ENCODE measurements at regions not wholly inside any gene's neighbourhood (a gene's known extent, or its start where the extent isn't known, plus 50 kb on each side); places are given as distances from the start of the nearest gene placed in this dataset.

- TF ChIP-seq FOXS1 (CRISPR knock-in tag; IDR thresholded peaks at IDR 0.05) (no peak), TP53 (CRISPR knock-in tag; IDR thresholded peaks at IDR 0.05) (no peak)
Measured at GRCh38 chr1:90591970-90592356, 125.1 kb downstream of the BARHL2 start (continued).

- CTCF ChIA-PET: no interaction called here
- ATAC-seq (no peak), FAIRE-seq (no peak), DNase-seq (ENCODE audit: low read depth in 1 of 2, low spot score in 1 of 2) (no peak)
- H3K4me3 ChIP-seq: no peak overlapping the region
- H3K4me2 ChIP-seq: no peak overlapping the region
- TF ChIP-seq RFX5 (IDR thresholded peaks at IDR 0.05): no peak
- H3K4me1 ChIP-seq: no peaks in the 10 kb centered on the region
- no peak overlapping the region for H3K27ac ChIP-seq
- POLR2A ChIA-PET: no interaction called here
- no peaks in the 10 kb centered on the region for H3K9me3 ChIP-seq
- WGBS (ENCODE audit: missing lambda C conversion rate): 16% methylated on average over 8 of the region's 8 CpGs
Measured at GRCh38 chr1:90591355-90591969, 125.6 kb downstream of the BARHL2 start.

- CTCF ChIA-PET: interaction anchor here (0.6 to 1.4 kb wide), 2 partner anchors 31 to 261 kb away, joined by 4 to 5 read pairs; no protein-coding TSS in a partner anchor
- no peak for TF ChIP-seq EHF (CRISPR knock-in tag; IDR thresholded peaks at IDR 0.05)
- no peak for TF ChIP-seq TP53 (CRISPR knock-in tag; IDR thresholded peaks at IDR 0.05)
- TF ChIP-seq SREBF2 (IDR thresholded peaks at IDR 0.05): no peak
- TF ChIP-seq NR3C1 (IDR thresholded peaks at IDR 0.05): no peak
- no peak for TF ChIP-seq MYC (IDR thresholded peaks at IDR 0.05; ENCODE audit: borderline replicate concordance, low read length)
- no peak for TF ChIP-seq CBX8 (IDR thresholded peaks at IDR 0.05)
- TF ChIP-seq HES2 (IDR thresholded peaks at IDR 0.05): no peak
- TF ChIP-seq FOXS1 (CRISPR knock-in tag; IDR thresholded peaks at IDR 0.05): no peak
- no peak for TF ChIP-seq BHLHE40 (IDR thresholded peaks at IDR 0.05; ENCODE audit: low read depth, low read length)
- no peak for TF ChIP-seq FOSL2 (IDR thresholded peaks at IDR 0.05)
- TF ChIP-seq FOSL2 (CRISPR knock-in tag; IDR thresholded peaks at IDR 0.05): no peak
- no peak for TF ChIP-seq JUNB (IDR thresholded peaks at IDR 0.05)
- TF ChIP-seq BCL3 (IDR thresholded peaks at IDR 0.05): no peak
- ATAC-seq (no peak), FAIRE-seq (no peak), DNase-seq (ENCODE audit: low read depth in 1 of 2, low spot score in 1 of 2) (no peak)
- Histone ChIP-seq H3K9me3 (no peaks in the 10 kb centered on the region), H3K4me1 (no peaks in the 10 kb centered on the region), H3K4me3 (no peak overlapping the region), H3K27ac (no peak overlapping the region), H3K4me2 (no peak overlapping the region)
- 7% methylated on average over 3 of the region's 3 CpGs for WGBS (ENCODE audit: missing lambda C conversion rate)
- POLR2A ChIA-PET: no interaction called here
Measured at GRCh38 chr1:90580176-90580575, 136.9 kb downstream of the BARHL2 start.

DNA sequence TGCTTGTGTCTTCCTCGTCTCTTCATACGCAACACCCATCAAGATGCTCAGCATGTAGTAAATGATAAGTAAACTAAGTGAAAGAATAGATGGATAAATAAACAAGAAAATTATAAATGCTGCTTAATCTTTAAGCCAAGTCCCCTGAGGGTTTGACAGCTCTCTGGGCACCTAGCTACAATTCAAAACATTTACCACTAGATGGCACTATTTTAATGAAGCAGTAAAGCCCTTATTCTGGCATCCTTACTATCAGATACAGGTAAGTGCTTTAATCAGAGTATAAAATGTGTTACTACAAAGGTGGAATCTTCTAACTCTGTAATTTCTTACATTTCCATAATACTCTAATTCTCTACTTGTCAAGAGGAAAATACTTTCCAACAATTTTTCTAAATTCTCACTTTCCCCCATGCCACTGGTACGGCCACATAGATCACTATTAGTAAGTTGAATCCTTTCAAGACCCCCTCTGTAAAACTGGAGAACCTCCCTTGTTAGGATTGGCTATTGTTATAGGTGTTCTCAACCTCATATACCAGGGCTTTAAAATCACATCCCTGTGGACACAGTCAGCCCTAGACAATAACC, 137.8 kb downstream of the BARHL2 start:
- no peak for FAIRE-seq
- peak; percentile 24 to 27 for DNase-seq (ENCODE audit: low read depth in 1 of 2, low spot score in 1 of 2)
- Histone ChIP-seq H3K9me3 (no peaks in the 10 kb centered on the region), H3K4me2 (no peak overlapping the region), H3K27ac (no peak overlapping the region), H3K4me1 (no peaks in the 10 kb centered on the region), H3K4me3 (no peak overlapping the region)
- CTCF ChIA-PET: interaction anchor here (0.6 to 1.8 kb wide), 6 partner anchors 12 to 1432 kb away, joined by 3 to 6 read pairs (median 4); no protein-coding TSS in a partner anchor
- peak; percentile 74 to 82; a peak in 4 of 6 replicates for ATAC-seq
- POLR2A ChIA-PET: no interaction called here
- WGBS (ENCODE audit: missing lambda C conversion rate): 34% methylated on average over 3 of the region's 3 CpGs
- TF ChIP-seq TFCP2L1 (CRISPR knock-in tag; IDR thresholded peaks at IDR 0.05) (no peak), RCOR1 (IDR thresholded peaks at IDR 0.05; ENCODE audit: low read depth, low read length) (no peak), CBX2 (IDR thresholded peaks at IDR 0.05; ENCODE audit: borderline replicate concordance, low read depth) (no peak), HOXA7 (CRISPR knock-in tag; IDR thresholded peaks at IDR 0.05) (no peak), CHD2 (IDR thresholded peaks at IDR 0.05; ENCODE audit: low read length, partially characterized antibody) (no peak), FOSL2 (IDR thresholded peaks at IDR 0.05) (no peak), FOSL2 (CRISPR knock-in tag; IDR thresholded peaks at IDR 0.05) (no peak), HOXB5 (CRISPR knock-in tag; IDR thresholded peaks at IDR 0.05) (no peak), ESRRA (IDR thresholded peaks at IDR 0.05; ENCODE audit: borderline replicate concordance, low read length) (no peak), RAD21 (conservative IDR thresholded peaks at IDR 0.05 in 1 of 2, IDR thresholded peaks at IDR 0.05 in 1 of 2) (peak; percentile 48 to 49; a peak in 4 of 5 replicates), CTCF (IDR thresholded peaks at IDR 0.05) (peak; percentile 59), TP53 (CRISPR knock-in tag; IDR thresholded peaks at IDR 0.05) (no peak)
- TF ChIP-seq, protein P1, sequence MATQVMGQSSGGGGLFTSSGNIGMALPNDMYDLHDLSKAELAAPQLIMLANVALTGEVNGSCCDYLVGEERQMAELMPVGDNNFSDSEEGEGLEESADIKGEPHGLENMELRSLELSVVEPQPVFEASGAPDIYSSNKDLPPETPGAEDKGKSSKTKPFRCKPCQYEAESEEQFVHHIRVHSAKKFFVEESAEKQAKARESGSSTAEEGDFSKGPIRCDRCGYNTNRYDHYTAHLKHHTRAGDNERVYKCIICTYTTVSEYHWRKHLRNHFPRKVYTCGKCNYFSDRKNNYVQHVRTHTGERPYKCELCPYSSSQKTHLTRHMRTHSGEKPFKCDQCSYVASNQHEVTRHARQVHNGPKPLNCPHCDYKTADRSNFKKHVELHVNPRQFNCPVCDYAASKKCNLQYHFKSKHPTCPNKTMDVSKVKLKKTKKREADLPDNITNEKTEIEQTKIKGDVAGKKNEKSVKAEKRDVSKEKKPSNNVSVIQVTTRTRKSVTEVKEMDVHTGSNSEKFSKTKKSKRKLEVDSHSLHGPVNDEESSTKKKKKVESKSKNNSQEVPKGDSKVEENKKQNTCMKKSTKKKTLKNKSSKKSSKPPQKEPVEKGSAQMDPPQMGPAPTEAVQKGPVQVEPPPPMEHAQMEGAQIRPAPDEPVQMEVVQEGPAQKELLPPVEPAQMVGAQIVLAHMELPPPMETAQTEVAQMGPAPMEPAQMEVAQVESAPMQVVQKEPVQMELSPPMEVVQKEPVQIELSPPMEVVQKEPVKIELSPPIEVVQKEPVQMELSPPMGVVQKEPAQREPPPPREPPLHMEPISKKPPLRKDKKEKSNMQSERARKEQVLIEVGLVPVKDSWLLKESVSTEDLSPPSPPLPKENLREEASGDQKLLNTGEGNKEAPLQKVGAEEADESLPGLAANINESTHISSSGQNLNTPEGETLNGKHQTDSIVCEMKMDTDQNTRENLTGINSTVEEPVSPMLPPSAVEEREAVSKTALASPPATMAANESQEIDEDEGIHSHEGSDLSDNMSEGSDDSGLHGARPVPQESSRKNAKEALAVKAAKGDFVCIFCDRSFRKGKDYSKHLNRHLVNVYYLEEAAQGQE (IDR thresholded peaks at IDR 0.05): no peak
- TF ChIP-seq, protein P2, sequence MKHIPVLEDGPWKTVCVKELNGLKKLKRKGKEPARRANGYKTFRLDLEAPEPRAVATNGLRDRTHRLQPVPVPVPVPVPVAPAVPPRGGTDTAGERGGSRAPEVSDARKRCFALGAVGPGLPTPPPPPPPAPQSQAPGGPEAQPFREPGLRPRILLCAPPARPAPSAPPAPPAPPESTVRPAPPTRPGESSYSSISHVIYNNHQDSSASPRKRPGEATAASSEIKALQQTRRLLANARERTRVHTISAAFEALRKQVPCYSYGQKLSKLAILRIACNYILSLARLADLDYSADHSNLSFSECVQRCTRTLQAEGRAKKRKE (CRISPR knock-in tag; IDR thresholded peaks at IDR 0.05; ENCODE audit: low read depth): no peak
